HG03460 (cell line): ENCODE measurements at regions not wholly inside any gene's neighbourhood (a gene's known extent, or its start where the extent isn't known, plus 50 kb on each side); places are given as distances from the start of the nearest gene placed in this dataset.
"Not testable (repeated sequence)": the region's sequence is repeated elsewhere in the genome, so short reads cannot be mapped to it uniquely, and the experiment has no call there.

ENCODE experiments used
- ATAC-seq: cut with Tn5 transposase; IDR thresholded peaks from one replicate; pipeline ENCODE4 v1.9.1; 2021; ENCODE audit not compliant: unreplicated experiment

DNA sequence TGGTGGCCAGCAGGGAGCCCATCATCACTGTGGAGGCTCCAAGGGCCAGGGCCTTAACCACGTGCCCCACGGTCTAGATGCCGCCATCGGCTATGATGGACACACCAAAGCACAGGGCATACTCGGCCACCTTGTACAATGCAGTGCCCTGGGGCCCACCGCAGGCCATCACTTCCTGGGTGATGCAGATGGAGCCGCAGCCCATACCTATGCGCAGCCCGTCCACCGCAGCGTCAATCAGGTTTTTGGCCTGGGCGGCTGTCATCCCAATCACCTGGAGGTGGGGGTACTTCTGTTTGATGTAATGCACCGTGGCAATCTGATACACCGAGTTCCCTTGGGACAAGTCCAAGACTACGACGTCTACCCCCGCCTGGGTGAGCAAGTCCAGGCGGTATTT lies 153.3 kb upstream of the ZSWIM2 start:
- ATAC-seq = no peak

DNA sequence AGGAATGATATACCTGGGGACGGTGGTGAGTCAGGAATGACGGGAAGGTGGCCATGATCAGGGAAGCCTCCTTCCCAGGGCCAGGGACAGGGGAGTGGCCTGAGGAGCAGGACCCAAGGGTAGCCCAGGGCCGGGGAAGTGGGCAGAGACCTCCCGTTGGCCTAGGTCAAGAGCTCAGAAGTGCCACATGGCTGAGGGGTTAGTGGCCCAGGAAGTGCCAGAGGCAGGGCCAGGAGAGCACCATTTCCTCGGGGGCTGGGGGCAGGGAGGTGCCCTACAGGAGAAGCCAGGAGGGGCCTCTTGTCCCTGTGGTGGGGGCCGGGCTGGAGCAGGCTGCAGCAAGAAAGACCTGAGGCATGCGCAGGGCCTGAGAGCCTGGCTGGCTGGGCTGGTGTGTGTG lies 152.3 kb upstream of the ZSWIM2 start:
- ATAC-seq = no peak

DNA sequence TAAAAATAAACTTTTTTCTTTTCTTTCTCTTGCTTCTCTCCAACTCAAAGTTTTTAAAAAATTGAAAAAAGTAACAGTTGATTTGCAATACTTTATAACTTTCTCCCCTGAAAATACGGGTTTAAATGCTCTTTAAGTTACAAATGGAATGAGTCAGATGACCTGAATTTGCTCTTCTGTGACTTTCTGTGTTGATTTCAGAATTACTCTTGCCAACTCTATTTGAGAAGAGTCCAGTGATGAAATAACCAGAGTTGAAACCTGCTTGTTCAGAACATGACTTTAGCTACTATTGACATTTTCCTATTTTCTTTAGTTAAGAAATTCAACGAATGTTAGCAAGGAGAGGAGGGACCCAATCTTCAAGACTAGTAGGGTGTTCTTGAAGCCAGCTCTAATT lies 146.1 kb upstream of the ZSWIM2 start:
- no peak for ATAC-seq

DNA sequence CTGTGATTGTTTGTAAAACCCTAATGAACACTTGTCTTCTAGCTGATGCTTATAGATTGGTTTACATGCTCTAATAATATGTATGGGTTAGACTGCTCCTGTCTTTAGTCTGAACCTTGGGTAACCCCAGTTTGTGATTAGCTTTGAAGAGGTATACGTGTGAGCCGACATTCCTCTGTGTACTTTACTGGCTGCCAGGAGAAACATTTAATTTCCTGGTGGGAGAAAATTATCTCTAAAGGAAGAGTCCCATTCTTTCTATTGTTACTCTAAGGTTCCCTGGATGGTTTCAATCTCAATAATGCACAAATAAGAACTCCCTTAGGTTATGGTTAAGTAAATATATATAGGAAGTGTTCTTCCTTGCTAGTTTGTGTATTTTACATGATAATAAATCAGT lies 143.6 kb upstream of the ZSWIM2 start:
- ATAC-seq = no peak

DNA sequence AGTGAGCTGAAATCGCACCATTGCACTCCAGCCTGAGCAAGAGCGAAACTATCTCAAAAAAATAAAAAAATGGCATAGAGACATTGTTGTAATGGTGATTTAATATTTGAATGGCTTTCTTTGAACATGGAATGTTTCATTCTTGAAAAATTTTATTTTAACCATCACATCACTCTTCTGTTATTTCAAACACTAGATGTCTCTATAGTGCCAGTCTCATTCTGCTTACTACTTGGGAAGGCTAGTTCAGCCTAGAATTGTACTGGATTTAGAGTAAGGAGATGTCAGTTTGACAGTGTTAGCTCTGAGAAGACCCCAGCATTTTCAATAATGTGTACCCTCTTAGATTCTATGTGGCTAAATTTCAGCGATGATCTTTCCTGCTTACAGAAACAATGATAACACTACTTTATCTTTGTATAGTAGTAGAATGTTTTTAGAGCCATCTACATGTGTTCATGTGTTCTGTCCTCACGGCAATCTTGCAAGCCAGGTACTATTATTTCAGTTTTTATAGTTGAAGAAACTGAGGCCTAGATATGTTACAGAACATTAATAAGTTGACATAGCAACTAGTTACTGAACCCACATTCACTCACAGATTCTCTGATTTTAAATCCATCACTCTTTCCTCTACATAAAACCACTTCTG lies 142.9 kb upstream of the ZSWIM2 start:
- no peak for ATAC-seq

DNA sequence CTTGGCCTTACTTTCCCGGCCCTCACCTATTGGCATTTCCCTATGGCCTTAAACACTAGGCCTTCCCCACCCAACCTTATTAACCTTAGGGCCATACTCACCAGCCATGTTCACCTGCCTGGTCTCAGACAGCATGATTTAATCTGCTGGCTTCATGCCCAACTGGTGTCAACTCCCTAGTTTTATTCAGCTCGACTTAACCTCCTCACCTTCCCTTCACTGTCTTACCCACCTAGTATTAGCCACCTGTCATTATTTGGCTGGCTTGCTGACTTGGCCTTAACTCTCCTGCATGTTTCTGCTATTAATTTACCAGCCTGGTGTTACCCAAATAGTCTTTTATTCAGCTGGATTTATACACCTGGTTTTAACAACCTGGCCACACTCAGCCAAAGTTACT lies 136.0 kb upstream of the ZSWIM2 start:
- ATAC-seq = no peak

DNA sequence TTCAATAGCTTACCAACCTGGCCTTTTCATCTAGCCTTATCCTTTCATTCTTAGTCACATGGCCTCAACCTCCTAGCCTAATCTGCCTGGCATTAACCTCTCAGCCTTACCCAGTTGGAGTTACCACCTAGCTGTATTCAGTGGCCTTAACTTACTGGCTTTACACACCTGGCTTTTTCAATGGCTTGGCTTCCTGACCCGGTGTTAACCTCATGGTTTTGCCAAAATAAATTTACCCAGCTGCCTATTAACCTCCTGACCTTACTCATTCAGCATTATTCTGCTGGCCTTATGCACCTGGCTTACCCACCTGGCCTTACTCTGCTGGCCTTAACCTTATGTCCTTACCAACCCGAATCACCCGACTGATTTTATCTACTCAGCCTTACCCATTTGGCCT lies 135.5 kb upstream of the ZSWIM2 start:
- no peak for ATAC-seq

DNA sequence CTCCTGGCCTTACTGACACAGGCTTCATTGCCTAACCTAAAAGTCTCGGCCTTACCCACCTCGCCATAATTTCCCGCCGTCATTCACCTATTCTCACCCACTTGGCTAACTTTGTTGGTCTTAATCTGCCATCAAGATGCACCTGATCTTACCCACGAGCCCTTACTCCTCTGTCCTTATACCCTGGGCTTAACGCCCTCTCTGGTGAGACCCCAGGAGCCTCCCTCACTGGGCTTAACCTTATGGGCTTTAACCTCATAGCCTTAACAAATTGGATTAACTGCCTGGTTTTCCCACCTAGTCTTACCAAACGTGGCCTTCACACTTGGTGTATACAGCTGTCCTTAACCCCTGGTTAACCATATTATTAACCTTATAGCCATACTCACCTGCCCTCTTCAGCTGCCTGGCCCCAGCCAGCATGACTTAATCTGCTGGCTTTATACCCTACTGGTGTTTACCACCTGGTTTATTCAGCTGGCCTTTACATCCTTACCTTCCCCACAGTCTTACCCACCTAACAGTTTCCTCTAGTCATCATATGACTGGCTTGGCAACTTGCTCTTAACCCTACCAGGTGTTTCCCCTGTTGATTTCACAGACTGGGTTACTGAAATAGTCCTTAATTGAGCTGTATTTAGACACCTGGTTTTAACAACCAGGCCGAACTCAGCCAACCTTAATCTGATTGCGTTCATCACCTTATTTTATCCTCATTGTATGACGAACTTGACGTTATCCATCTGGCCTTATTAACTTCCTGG lies 132.0 kb upstream of the ZSWIM2 start:
- no peak for ATAC-seq

DNA sequence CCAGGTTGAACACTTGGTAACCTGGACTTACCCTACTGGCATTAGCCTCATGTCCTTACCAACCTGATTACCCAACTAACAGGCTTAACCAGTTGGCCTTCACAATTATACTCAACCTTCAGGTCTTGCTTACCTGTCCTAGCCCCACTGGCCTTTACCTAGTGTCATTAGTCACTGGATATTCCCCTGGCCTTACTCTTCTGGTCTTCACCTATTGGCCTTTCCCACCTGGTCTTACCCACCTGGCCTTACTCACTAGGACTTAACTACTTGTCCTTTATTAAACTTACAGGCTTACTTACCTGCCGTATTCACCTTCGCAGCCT lies 131.1 kb upstream of the ZSWIM2 start:
- no peak for ATAC-seq

DNA sequence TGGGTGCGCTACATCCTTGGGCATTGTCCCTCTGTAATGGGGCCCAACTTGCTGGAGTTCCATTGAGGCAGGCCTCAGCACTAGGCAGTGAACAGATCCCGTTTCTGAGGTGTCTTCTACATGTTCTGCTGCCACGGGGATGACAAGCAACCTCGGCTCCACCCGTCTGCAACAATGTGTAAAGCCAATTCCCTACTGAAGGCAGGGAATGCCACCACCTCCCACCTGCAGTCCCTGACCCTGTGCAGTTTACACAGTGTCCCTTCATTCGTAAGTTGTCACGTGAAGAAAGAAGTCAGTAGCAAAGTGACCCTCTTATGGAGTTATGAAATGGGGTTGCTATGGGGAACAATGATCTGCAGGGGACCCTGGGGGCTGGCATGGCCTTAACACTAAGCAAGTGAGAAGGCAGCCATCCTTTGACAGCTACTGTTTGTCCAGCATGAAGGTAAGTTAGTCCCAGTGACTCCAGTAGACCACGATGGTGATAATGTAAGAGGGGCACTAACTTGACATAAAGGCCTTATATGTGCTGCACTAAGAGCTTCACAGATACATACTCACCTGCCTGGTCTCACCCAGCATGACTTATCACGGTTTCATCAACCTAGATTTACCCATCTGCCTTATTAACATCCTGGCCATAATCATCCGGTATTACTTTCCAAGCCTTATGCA lies 130.6 kb upstream of the ZSWIM2 start:
- ATAC-seq = no peak

DNA sequence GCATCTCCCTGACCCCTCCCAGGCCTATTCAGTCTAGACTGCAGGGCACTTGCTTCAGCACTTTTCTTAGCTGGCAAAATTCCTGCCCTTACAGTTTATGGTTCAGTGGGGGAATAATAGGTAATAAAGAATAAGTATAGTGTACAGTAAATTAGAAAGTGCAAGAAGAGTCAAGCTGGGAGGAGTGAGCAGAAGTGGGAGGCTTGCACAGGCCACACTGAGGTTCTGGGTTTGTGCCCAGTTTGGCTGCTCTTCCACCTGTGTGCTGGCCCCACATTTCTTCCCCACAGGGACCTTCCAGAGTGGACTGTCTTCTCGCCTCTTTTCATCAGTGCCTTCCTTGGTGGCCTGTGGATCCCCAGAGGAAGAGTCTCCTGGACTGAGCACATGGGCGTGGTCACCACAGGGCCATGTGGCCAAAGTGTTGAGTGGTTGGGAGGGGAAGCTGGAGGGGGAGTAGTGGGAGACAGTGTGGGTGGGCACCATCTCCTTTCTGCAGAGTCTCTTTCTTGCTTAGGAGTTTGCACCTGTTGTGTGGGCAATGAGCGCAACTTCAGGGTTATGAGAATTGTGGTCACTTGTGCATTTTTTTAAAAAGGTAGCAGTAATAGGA lies 128.6 kb upstream of the ZSWIM2 start:
- ATAC-seq = no peak

DNA sequence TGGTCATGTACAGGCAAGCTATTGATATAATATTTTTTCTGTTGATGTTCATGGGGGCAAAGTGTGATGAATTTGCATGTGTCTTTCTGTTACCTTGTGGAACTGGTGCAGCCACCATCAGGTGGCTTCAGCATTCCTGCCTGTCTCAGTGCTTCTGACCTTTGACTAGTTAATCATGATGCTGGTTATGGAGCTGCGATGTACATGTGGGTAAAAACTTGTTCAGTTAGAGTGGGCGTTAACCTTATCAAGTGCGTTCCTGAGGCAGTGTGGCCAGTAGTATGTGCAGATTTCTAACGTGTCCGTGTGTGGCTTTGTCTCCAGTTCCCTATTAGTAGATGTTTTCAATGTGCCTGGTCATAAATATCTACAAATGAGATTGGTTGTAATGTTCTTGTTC lies 127.4 kb upstream of the ZSWIM2 start:
- ATAC-seq = no peak

DNA sequence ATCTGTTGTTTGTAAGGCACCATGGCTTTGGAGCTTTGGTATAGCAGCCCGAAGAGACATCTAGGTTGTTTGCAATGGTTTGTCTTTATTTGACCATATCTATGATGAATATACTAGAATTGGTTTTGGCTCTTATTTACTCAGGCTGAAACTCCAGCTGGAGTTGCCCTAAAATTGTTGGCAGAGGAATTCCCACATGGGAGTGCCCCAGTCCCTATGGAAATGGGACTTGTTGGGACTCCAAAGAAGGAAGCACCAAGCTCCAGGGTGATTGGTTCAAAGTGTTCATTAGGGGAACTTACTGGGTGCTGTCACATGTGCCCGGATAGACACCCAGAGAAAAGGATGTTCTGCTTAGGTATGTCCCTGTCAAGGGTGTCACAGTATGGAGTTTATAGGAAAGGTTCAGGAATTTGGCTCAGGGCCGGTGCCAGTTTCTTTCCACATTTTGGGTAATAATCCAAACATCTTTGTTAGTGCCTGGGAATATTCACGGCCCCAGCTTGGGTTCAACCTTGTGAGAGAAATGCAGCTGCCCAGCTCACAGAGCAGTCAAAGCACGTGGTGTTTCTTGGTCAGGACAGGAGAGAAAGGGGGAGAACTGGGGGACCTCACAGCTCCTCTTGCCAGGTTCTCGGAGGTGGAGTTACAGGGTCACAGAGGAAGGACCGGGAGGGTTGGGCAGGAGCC lies 123.5 kb upstream of the ZSWIM2 start:
- ATAC-seq = no peak

DNA sequence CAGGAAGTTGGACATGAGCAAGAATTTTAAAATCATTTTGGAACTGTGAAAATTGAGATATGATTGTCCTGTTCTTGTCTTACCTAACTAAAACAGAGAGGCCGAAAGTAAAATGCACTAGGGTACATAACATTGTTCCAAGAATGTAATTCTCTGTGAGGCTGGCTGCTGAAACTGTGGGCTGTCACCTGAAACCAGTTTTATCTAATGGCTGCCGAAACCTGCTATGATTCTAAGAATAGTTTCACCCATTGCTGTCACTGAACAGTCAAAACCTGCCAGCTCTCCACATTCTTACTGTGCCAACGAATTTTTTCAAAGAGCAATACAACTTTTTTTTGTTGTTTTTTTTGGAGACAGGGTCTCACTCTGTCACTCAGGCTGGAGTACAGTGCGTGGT lies 119.3 kb upstream of the ZSWIM2 start:
- peak; percentile 76 for ATAC-seq

DNA sequence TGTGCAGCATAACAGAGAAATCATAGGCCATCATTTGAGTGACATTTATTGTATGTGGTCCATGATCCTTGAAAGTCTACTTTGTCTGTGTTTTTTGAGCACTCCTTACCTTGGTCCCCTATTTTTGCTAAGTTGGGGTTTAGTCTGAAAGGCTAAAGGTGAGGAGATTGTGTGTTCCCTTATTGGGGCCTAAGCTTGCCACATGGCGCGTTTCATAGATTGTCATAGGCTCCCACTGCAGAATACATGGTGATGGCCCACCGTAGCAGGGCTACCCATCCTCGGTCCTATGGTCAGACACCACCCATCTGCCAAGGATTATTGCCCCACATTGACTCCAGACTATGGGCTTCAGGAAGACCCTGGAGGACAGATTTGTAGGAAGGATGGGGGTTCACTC lies 117.0 kb upstream of the ZSWIM2 start:
- no peak for ATAC-seq

DNA sequence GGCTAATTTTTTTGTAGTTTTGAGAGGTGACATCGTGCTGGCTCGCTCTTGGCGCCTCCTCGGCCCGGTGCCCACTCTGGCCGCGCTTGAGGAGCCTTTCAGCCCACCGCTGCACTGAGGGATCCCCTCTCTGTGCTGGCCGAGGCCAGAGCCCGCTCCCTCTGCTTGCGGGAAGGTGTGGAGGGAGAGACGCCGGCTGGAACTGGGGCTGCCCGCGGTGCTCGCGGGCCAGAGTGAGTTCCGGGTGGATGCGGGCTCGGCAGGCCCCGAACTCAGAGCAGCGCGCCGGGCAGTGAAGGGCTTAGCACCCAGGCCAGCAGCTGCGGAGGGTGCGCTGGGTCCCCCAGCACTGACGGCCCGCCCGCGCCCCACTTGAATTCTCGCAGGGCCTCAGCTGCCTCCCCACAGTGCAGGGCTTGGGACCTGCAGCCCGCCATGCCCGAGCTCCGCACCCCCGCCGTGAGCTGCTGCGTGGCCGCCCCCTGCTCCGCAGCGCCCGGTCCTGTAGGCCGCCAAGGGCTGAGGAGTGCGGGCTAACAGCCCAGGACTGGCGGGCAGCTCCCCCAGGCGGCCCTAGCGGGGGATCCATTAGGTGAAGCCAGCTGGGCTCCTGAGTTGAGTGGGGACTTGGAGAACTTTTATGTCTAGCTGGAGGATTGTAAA lies 113.2 kb upstream of the ZSWIM2 start:
- ATAC-seq = no peak

DNA sequence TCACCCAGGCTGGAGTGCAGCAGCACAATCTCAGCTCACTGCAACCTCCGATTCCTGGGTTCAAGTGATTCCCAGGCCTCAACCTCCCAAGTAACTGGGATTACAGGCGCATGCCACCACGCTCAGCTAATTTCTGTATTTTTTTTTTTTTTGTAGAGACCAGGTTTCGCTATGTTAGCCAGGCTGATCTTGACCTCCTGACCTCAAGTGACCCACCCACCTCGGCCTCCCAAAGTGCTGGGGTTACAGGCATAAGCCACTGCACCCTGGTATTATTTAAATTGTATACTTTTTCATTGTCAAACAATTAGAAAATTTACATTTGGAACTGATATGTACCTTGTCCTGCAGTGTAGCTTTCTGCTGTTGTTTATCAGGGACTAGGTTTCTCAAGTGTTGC lies 111.3 kb upstream of the ZSWIM2 start:
- not testable (repeated sequence) for ATAC-seq

DNA sequence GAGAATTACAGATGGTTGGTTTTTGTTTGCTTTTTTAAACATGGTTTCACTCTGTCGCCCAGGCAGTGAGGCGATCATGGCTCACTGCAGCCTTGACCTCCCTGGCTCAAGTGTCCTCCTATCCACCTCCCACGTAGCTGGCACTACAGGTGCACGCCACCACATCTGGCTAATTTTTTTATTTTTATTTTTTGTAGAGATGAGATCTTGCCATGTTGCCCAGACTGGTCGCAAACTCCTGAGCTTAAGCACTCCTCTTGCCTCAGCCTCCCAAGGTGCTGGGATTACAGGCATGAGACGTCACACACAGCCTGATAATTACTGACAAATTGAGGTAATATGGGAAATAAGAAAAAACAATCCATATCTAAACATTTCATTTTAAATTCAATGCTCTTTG lies 110.5 kb upstream of the ZSWIM2 start:
- no peak for ATAC-seq

DNA sequence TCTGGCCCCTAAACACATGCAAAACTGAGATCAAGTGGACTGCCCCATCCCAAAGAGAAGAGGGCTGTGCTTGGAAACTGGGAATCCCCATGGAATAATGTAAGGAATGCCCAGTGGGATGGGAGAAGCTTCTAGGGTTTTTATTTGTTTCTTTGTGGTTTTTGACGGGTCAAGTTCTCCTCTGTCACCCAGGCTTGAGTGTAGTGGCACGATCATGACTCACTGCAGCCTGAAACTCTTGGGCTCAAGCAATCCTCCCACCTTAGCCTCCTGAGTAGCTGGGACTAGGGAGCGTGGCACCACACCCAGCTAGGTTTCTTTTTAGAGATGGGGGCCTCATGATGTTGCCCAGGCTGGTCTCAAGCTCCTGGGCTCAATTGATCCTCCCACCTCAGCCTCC lies 101.7 kb upstream of the ZSWIM2 start:
- ATAC-seq = no peak

DNA sequence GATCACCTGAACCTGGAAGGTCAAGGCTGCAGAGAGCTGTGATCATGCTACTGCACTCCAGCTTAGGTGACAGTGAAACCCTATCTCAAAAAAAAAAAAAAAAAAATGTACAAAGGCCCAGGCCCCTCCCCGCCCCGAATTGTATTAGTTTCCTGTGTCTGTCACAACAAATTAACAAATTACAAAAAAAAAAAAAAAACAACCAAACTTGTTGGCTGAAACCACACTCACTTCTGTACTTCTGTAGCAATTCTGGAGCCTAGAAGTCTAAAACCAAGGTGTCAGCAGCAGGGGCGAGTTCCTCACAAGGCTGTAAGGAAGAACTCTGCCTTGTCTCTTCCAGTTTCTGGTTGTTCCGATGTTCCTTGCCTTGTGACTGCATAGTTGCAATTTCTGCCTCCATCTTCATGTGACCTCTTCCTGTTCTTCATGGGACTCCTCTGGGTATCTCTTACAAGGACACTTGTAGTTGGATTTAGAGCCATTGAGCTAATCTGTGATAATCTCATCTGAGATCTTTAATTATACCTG lies 100.8 kb upstream of the ZSWIM2 start:
- ATAC-seq = no peak

DNA sequence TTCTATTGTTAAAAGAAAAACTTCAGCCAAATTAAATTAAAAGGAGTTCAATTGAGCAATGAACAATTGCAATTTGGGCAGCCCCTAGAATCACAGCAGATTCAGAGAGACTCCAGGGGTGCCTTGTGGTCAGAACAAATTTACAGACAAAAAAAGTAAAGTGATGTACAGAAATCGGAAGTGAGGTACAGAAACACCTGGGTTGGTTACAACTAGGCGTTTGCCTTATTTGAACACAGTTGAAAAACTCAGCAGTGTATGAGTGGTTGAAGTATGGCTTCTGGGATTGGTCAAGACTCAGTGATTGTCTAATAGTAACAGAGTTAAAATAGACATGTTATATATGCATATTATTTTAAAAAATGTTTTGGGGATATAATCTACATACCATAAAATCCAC lies 98.5 kb upstream of the ZSWIM2 start:
- ATAC-seq = no peak
